IPS-18a (cell line): ENCODE measurements at regions not wholly inside any gene's neighbourhood (a gene's known extent, or its start where the extent isn't known, plus 50 kb on each side); places are given as distances from the start of the nearest gene placed in this dataset.

Experiments
- H3K27ac ChIP-seq: one replicate; pipeline ENCODE4 v1.5.1; 2013; ENCODE audit warnings: low read length
- H3K27me3 ChIP-seq: one replicate; pipeline ENCODE4 v1.6.1; 2013; ENCODE audit warnings: mild to moderate bottlenecking, low read length; ENCODE audit not compliant: control insufficient read depth, insufficient read depth
- H3K36me3 ChIP-seq: one replicate; pipeline ENCODE4 v1.6.1; 2013; ENCODE audit warnings: low read depth, low read length; ENCODE audit not compliant: control insufficient read depth
- H3K4me1 ChIP-seq: one replicate; pipeline ENCODE4 v1.6.1; 2013; ENCODE audit warnings: low read depth, low read length; ENCODE audit not compliant: control insufficient read depth
- H3K4me3 ChIP-seq: one replicate; pipeline ENCODE4 v1.5.1; 2013; ENCODE audit warnings: low read length
- H3K9ac ChIP-seq: one replicate; pipeline ENCODE4 v1.6.1; 2013; ENCODE audit warnings: mild to moderate bottlenecking, low read length, moderate library complexity
- H3K9me3 ChIP-seq: one replicate; pipeline ENCODE4 v1.6.1; 2013; ENCODE audit warnings: low read depth, low read length; ENCODE audit not compliant: control insufficient read depth

DNA sequence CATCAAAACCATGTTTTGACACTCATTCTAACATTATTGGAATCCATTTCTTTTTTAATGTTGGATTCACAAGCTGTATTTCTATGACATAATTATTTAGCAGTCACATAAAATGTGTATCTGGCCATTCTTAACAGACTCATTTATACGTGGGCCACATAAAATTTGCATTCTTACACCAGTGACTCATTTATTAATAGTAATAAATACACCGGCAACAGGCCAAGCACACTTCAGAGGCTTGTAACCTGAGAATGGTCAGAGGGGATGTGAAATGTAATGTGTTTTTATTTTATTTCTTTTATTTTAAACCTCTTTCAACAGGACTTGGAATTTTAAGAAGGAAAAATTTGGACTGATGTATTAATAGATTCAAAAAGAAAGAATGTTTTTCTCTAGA is 384.9 kb upstream of the RARB start:
- Histone ChIP-seq H3K27me3 (no peaks in the 10 kb centered on the region), H3K36me3 (no peaks in the 10 kb centered on the region), H3K4me3 (no peak overlapping the region), H3K9me3 (no peaks in the 10 kb centered on the region), H3K27ac (no peak overlapping the region), H3K9ac (no peak overlapping the region), H3K4me1 (no peaks in the 10 kb centered on the region)

DNA sequence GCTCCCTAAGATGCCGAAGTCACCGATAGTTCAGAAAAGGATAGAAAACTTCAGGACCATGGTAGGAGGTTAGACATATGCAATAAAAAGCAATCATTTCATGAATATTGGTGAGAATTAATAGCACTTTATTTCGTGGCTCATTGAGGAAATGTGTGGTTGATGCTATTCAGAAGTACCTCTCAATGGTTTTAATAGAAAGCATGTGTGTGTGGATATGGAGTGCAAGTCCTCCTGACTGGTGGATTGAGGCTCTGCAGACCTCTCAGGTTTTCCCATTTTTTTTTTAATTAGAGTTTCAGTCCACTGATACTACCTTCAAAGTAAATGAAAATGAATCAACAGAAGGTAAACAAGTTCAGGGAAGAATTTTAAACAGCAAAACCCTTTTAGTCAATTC is 384.3 kb upstream of the RARB start:
- H3K9ac ChIP-seq: no peak overlapping the region
- no peaks in the 10 kb centered on the region for H3K36me3 ChIP-seq
- H3K27me3 ChIP-seq: no peaks in the 10 kb centered on the region
- no peaks in the 10 kb centered on the region for H3K9me3 ChIP-seq
- H3K4me3 ChIP-seq: no peak overlapping the region
- no peaks in the 10 kb centered on the region for H3K4me1 ChIP-seq
- H3K27ac ChIP-seq: no peak overlapping the region

DNA sequence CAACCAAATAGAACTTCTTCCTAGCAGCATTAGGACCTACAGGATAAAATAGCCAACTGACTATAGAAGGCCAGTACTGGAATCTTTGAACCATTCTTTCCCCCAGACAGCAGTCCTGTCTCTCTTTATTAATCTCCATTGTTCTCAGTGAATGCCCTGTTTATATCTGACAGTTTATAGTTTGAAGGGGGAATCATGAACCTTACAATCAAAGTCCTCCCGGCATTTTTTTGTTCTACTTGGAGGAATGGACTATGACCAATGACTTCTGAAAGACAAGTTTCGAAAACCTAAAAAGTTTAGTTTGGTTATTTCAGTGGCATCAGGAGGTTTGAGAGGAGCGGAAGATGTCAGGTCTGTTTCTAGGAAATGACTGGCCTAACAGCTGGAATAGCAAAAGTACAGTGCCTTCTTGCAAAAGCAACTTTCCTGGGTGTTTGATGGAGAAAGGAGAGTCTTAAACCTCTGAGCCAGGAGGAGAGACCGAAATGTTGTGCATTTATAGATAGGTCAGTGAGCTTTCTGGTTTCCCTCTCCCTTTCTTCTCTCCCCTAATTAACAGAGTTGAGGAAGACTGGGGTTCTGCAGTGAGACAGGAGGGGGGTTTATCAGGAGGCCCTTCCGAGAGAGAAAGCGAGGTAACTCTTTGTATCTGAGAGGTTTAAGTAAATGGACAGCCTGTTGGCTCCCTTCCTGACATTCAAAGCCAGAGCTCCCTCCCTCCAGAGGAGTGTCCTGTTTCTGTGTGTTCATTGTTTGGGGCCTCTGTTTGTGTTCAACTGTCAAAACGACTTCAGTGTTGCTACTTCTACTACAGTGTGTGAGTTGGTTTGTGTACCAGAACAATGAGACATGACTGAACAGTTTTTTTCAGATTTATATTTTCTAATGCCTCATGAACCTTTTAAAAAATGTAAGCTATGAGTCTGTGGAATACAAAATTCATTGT is 383.0 kb upstream of the RARB start:
- Histone ChIP-seq H3K27me3 (no peaks in the 10 kb centered on the region), H3K9me3 (no peaks in the 10 kb centered on the region), H3K27ac (no peak overlapping the region), H3K4me3 (no peak overlapping the region), H3K9ac (no peak overlapping the region), H3K4me1 (no peaks in the 10 kb centered on the region), H3K36me3 (no peaks in the 10 kb centered on the region)

DNA sequence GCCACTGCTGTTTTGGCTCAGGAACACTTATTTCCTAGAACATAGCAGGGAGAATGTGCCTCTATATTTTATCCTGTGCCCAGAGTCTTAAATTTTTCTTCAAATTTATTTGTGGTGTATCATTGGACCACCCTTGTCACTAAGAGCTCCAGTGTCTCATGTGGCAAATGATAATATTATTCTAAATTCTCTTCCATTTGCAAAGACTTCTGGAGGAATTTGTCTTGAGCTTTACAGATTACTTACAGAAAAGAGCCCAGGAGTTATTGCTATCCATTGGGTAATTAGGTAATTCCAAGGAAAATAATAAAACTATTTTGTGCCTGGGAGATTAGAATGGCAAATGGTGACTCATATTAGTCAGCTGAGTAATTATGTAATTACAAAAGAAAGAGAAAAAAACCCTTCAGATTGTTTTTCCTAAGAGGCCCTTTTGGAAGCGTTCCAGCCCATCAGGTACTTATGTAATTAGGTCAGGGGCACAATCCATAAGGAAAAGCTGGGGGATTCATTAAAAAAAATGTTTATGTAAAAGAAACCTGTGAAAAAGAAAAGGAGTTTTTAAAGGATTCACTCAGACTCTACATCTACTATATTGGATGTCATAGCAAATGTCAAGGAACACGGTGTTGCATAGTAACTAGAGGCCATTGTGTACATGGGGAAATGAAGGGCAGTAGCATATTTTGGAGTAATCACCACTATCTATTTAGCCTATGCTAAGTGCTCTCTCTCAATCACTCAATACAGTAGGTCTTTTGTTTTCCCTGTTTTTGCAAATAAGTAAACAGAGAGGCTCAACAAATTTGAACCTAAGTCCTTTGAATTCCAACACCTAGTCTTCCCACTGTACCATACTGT is 380.9 kb upstream of the RARB start:
- Histone ChIP-seq H3K9me3 (no peaks in the 10 kb centered on the region), H3K27me3 (no peaks in the 10 kb centered on the region), H3K9ac (no peak overlapping the region), H3K27ac (no peak overlapping the region), H3K4me3 (no peak overlapping the region), H3K4me1 (no peaks in the 10 kb centered on the region), H3K36me3 (no peaks in the 10 kb centered on the region)

DNA sequence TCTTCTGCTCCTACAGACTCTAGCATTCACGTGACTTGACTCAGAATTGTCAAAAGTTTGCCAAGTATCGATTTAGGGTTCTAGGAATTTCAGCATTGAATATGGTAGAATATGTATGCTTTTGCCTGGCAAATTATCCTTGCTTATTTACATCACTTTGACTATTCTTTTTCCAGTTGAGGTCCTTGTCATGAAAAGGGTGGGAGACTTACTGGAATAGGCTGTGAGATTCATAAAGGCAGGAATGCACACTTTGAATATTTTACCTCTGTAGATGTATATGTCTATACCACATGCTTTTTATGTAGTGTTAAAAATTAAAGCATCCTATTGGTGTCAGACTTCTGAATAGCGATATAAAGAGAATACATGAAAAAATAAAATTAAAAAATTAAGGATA is 378.8 kb upstream of the RARB start:
- H3K9ac ChIP-seq: no peak overlapping the region
- H3K4me3 ChIP-seq: no peak overlapping the region
- no peaks in the 10 kb centered on the region for H3K9me3 ChIP-seq
- H3K27ac ChIP-seq: no peak overlapping the region
- H3K27me3 ChIP-seq: no peaks in the 10 kb centered on the region
- no peaks in the 10 kb centered on the region for H3K36me3 ChIP-seq
- no peaks in the 10 kb centered on the region for H3K4me1 ChIP-seq

DNA sequence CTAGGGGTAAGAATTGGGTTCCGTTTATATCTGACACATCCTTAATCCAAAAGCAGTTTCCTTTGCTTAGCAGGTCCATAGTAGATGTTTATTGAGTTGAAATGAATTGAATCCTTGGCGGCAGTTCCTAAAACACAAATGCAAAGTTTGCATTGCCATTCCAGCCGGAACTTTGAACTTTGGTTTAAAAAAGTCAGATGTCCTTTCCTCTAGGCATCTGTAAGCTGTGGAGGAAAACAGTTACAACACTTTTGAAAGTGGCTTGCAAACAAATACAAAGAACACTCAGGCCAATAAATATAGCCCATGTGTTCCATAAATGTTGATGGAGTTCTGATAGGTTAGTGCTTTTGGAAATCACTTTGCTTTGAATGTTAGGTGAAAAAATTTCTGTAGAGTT is 374.7 kb upstream of the RARB start:
- H3K4me1 ChIP-seq: no peaks in the 10 kb centered on the region
- no peak overlapping the region for H3K9ac ChIP-seq
- H3K4me3 ChIP-seq: no peak overlapping the region
- H3K27ac ChIP-seq: no peak overlapping the region
- H3K27me3 ChIP-seq: no peaks in the 10 kb centered on the region
- H3K36me3 ChIP-seq: no peaks in the 10 kb centered on the region
- H3K9me3 ChIP-seq: no peaks in the 10 kb centered on the region

DNA sequence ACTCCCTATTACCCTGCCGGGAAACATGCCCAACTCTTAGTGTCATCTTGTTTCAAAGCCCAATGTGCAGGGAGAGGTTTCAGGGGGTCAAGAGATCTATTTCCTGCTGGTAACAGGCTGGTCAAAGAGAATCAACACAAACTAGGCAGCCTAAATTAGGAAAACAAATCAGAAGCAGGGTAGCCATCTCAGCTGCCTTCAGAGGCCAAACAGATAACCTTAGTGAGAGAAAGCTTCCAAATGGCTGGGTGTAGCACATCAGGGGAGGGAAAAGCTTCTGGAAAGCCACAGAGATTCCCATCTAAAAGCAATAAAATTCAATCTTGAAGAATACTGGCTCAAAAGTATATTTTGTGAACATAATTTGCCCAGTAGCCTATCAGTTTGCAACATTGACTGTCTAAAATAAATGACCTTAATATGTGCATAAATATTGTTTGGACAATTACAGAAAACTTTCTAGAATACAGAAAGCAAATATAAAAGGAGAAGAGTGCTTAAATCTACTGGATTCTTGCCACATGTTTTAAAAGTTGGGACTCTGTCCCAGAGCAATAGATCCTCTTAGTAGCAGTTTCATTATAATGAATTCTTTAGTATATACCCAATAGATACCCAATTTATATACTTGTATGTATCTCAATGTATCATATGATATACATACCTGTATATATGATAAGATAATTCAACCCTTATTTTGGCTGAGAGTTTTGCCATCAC is 371.9 kb upstream of the RARB start:
- no peak overlapping the region for H3K27ac ChIP-seq
- no peak overlapping the region for H3K9ac ChIP-seq
- no peak overlapping the region for H3K4me3 ChIP-seq
- H3K9me3 ChIP-seq: no peaks in the 10 kb centered on the region
- H3K27me3 ChIP-seq: no peaks in the 10 kb centered on the region
- H3K4me1 ChIP-seq: peaks cover 5% of the 10 kb centered on the region
- H3K36me3 ChIP-seq: no peaks in the 10 kb centered on the region

DNA sequence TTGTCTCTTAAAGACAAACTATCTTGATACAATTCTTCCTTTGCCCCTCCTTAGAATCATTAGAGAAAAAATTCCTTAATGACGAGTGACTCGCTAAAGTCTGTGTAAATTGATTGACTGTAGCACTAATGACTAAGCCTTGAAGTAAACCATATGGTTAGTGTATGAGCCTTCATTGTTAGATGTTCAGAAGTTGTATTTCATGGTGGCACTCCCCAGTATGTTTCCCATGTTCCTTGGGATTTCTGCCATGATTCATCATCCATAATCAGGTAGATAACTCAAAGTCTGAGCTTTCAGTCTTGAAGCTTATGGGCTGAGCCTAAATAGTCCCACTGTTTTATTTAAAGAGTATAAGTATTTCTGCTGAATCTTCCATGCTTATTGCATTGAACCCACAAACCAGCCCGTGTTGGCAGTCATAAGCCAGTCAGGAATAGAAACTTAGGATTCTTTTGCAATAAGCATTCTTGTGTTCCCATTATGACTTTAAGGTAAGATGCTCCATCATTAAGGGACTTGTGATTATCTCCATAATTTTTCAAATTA is 371.2 kb upstream of the RARB start:
- H3K27me3 ChIP-seq: no peaks in the 10 kb centered on the region
- no peak overlapping the region for H3K9ac ChIP-seq
- H3K9me3 ChIP-seq: no peaks in the 10 kb centered on the region
- no peak overlapping the region for H3K27ac ChIP-seq
- H3K4me3 ChIP-seq: no peak overlapping the region
- H3K36me3 ChIP-seq: no peaks in the 10 kb centered on the region
- peaks cover 5% of the 10 kb centered on the region for H3K4me1 ChIP-seq

DNA sequence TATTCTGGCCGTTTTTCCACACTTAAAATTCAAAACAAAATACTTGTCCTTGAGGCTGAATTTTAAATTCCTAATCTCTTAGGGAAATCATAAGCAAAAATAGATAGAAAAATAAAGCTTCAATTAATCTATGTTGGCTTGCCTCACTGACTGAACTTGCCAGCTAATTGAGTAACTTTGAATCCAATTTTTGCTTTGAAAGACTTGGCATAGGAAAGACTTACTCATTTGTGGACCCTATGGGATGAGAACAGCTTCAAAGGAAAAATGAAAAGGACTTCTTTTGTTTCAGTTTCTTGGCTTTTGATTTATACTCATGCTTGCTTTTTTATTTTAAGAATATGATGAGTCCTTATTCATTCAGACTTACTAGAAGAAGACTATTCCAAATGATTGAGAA is 370.7 kb upstream of the RARB start:
- Histone ChIP-seq H3K27me3 (no peaks in the 10 kb centered on the region), H3K36me3 (no peaks in the 10 kb centered on the region), H3K9me3 (no peaks in the 10 kb centered on the region), H3K4me1 (peaks cover 5% of the 10 kb centered on the region), H3K4me3 (no peak overlapping the region), H3K27ac (no peak overlapping the region), H3K9ac (no peak overlapping the region)

DNA sequence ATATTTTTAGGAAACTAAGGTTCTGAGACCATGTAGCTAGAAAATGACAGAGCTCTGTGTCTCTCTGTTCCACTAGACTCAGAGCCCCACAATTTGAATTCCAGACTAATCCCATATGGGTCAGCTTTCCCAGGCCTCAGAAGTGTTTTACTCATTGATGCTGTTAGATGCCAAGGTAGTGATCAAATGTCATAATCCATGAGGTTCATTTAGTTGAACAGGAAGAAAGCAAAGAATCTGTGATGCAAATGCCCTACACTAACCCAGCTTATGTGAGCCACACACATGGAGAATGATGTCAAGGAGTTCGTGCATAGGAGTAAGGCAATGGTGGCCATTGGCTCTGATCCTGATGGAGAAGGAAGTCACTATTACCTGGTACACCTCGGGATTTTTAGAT is 363.4 kb upstream of the RARB start:
- peaks cover 5% of the 10 kb centered on the region for H3K4me1 ChIP-seq
- no peaks in the 10 kb centered on the region for H3K27me3 ChIP-seq
- no peak overlapping the region for H3K4me3 ChIP-seq

DNA sequence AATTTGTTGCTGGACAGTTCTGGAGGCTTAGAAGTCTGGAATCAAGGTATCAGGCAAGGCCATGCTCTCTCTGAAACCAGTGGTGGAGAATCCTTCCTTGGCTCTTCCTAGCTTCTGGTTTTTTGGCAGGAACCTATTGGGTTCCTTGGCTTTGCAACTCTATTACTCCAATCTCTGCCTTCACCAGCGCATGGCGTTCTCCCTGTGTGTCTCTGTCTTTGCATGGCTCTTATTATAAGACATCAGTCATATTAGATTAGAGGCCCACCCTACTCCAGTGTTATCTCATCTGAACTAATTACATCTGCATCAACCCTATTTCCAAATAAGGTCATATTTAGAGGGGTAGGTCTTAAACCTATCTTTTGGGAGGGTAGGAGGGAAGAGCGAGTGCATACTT is 358.1 kb upstream of the RARB start:
- no peaks in the 10 kb centered on the region for H3K36me3 ChIP-seq
- H3K27me3 ChIP-seq: no peaks in the 10 kb centered on the region
- no peak overlapping the region for H3K27ac ChIP-seq
- H3K4me1 ChIP-seq: no peaks in the 10 kb centered on the region
- no peak overlapping the region for H3K9ac ChIP-seq
- no peak overlapping the region for H3K4me3 ChIP-seq
- H3K9me3 ChIP-seq: no peaks in the 10 kb centered on the region

More for the DNA sequence above, 363.4 kb upstream of the RARB start:
- Histone ChIP-seq H3K9ac (no peak overlapping the region), H3K27ac (no peak overlapping the region), H3K9me3 (no peaks in the 10 kb centered on the region), H3K36me3 (no peaks in the 10 kb centered on the region)
